Inferior parietal cortex (tissue), 1 donor: ENCODE measurements at regions not wholly inside any gene's neighbourhood (a gene's known extent, or its start where the extent isn't known, plus 50 kb on each side); places are given as distances from the start of the nearest gene placed in this dataset.

Source experiments
- DNase-seq: peaks from one replicate; pipeline ENCODE4 v3.0.0-alpha.2; 2016; ENCODE audit errors: extremely low spot score

DNA sequence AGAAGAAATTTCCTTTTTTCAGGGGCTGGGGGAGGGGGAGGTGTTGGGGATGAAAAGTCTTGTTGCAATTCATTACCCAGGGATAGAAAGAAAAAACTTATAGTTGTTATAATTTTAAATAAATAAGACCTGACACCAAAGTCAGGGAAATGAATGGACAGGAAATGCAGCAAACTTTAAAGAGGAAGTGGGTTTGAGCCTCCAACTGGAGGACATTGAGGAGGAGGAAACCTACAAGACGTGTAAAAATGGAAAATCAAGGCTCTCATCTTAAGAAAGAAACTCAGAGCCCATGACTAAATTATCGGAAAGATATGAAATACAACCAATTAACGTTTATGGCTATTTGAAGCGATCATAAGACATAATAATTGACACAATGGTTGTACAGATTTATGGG, 54.4 kb downstream of the NIBAN1 start:
- DNase-seq = no peak

DNA sequence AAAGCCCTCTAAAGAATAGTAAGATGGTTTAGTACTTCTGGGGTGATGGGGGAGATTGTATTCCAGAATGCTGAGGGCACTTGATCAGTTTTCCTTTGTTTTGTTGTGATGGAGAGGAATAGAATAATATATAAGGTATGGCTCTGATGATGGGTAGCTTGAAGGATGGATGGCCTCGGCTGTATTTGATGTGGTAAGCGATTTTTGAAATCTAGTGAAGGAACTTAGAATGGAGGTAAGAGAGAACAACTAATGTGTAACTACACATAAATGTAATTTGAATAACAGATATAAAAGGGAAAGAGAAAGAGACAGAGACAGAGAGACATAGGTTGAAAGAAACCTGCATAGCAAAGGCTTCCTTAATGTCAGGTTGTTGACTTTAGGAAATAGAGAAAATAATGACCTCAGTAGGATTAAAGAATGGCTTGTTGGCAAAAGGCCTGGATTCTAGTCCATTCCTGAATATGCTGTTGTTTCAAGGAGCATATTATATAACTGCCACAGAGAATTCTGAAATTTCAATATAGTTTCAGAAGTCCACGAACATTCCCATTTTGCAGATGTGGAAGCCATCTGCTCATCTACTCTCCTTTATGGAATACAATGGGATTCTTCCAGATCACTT, 58.7 kb downstream of the NIBAN1 start:
- no peak for DNase-seq

- no peak for DNase-seq
These were observed 60.2 kb downstream of the NIBAN1 start for GRCh38 chr1:184914149-184914548.

DNA sequence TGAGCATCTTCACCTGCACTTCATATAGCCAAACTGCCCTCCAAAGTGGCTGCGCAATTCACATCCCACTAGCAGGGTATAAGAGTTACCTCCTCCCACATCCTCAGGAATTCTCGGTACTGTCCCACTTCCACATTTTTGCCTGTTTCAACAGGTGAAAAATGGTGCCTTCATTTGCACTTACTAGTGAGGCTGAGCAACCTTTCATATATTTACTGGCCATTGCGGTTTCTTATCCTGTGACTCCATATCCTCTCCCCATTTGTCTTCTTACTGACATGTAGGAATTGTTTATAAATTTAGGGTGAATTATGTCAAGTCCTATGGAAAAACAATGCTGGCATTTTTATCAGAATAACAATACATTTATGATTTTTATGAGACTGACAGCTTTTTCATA, 61.9 kb downstream of the NIBAN1 start:
- DNase-seq = no peak

DNA sequence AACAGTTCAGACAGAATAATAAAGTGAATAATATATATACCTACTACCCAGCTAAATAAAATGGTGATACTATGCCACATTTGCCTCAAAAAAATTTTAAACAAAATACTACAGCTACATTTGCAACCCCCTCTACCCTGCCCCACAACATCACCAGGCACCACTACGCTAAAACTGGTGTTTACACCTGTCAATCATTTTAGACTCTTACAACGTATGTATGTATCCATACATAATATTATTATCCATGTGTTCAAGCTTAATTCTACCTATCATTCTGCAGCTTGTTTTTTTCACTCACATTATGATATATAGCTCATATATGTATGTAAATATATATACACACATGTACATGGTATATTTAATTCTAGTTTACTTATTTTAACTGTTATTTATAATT, 62.5 kb downstream of the NIBAN1 start:
- DNase-seq = no peak

GRCh38 chr1:184911103-184911745, 63.1 kb downstream of the NIBAN1 start:
- DNase-seq = no peak

- DNase-seq = no peak
These were observed 63.6 kb downstream of the NIBAN1 start for GRCh38 chr1:184910691-184911091.

DNA sequence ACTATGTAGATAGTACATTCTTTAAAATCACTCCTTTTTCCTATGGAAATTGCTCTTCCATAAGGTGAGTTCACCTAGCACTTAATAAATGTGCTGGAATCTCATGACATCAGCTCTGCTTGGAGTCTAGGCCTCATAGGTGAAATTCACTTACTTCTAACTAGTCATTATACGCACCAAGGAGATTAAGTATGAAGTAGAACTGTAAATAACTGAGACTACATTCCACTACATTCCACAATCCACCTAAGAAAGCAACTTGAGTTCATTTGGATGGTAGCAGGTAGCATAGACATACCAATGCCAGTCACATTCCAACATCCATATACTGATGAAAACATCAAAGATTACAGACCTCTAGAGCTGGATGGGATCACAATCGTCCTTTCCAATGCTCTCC, 64.3 kb downstream of the NIBAN1 start:
- DNase-seq = no peak

- DNase-seq = no peak
These were observed 65.3 kb downstream of the NIBAN1 start for GRCh38 chr1:184909019-184909418.

GRCh38 chr1:184908506-184908905, 65.8 kb downstream of the NIBAN1 start:
- no peak for DNase-seq

- no peak for DNase-seq
These were observed 66.8 kb downstream of the NIBAN1 start for GRCh38 chr1:184907500-184907899.

GRCh38 chr1:184906761-184907160, 67.5 kb downstream of the NIBAN1 start:
- DNase-seq = no peak

DNA sequence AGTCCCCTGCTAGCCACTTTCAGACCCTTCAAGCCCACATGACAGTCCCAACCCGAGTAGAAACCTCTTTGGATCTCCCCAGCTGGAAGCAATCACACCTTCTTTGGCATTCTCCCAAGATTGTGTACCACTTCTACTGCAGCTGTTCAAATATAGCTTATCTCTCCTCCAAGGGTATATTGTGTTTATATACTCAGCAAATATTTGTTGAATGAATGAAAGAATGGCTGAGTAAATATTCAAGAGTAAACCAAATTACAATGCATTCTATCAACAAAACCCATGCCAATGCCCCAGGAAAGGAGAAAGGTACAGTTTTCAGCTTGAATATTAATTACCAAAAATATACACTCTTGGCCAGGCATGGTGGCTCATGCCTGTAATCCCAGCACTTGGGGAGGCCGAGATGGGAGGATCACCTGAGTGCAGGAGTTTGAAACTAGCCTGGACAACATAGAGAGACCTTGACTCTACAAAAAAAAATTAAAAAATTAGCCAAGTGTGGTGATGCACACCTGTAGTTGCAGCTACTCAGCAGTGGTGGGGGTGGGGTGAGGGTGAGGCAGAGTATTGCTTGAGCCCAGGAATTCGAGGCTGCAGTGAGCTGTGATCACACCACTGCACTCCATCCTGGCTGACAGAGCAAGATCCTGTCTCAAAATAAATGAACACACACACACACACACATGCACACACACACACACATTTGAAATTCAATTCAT, 68.5 kb downstream of the NIBAN1 start:
- no peak for DNase-seq

DNA sequence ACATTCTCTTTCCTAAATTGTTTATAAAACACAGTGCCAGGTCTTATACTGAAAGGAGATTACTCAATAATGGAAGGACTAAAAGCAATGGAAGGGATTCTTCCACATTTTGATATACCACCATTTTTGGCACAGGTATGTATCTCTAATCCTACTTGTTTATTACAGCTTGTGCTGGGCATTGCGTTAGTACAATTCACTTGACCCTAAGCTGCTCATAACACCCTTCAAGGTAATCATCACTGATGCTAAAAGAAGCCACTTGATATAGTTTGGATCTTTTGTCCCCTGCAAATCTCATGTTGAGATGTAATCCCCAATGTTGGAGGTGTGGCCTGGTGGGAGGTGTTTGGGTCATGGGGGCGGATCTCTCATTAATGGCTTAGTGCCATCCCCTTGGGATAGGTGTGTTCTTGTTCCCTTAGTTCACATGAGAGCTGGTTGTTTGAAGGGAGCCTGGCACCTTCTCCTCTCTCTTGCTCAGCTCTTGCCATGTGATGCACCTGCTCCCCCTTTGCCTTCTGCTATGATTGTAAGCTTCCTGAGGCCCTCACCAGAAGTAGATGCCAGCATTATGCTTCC, 71.1 kb downstream of the NIBAN1 start:
- DNase-seq = no peak

DNA sequence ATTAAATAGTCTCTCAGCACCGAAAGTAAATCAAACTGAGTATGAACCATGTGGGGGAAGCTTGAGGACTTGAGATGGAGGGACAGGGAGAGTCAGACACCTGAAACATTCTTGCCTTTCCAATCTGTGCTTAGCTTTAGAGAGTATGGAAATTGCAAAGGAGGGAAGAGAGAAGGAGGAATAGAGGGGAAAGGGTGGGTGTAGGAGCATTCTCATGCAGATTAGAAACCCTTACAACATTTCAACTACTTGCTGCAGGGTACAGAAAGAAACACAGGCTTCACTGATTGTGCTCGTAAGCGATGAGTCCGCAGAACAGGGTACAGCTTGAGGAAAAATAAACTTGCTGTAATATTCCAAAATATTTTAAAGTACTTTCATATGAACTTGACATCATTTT, 73.8 kb downstream of the NIBAN1 start:
- no peak for DNase-seq

DNA sequence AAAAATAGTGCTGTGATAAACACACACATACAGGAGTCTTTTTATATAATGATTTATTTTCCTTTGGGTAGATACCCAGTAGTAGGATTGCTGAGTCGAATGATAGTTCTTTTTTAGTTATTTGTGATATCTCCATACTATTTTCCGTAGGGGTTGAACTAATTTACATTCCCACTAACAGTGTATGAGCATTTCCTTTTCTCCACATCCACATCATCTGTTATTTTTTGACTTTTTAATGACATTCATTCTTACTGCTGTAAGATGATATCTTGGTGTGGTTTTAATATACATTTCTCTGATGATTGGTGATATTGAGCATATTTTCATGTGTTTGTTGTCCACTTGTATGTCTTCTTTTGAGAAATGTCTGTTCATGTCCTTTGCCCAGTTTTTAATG, 78.3 kb downstream of the NIBAN1 start:
- DNase-seq = no peak

DNA sequence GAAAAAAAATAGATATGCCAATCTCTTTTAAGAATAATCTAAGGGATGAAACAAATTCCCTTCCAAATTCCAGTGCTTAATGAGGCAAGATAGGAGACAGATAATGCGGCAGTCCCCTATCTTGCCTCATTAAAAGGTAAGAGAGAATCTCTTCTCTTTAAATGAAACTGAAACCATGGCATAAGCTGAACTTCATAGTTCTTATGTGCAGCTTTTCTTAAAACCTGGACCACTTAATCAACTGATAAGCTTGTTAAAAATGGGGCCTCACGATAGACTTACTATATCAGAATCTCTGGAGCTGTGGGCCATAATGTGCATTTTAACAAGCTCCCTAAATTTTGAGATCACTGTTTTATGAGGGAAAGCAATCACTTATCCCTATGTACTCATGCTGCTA, 79.2 kb downstream of the NIBAN1 start:
- no peak for DNase-seq

DNA sequence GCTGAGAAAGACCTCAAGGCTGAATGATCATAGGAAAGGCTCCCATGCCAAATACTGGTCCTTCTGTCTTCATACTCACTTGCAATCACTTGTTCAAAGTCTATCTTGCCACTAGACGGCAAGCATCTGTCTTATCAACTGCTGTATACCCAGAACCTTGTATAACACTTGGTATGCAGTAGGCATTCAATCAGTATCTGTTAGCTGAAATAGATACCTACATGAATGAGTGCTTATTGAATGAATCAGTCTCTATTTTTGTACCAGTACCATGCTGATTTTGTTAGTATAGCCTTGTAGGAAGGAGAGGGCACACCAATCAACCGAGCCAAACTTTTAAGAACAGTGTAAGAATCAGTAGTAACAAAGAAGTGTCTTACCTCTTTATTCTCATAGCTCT, 80.6 kb downstream of the NIBAN1 start:
- no peak for DNase-seq

DNA sequence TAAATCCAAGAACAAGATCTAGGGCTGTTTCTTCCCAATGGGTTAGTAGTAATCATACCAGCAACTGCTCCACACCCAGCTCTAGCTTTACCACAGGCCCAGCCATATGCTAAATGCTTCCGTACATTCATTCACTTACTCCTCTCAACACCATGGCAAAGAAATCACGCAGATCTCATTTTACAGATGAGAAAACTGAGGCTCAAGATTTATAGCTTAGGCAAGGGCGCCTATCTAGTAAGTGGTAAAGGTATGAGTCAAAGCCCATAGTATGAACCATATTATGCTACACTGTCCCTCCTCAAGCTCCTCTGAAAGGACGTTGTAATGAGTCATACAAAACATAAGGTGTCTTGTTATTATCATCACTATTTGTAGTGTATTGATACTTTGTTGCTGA, 82.2 kb downstream of the NIBAN1 start:
- no peak for DNase-seq

DNA sequence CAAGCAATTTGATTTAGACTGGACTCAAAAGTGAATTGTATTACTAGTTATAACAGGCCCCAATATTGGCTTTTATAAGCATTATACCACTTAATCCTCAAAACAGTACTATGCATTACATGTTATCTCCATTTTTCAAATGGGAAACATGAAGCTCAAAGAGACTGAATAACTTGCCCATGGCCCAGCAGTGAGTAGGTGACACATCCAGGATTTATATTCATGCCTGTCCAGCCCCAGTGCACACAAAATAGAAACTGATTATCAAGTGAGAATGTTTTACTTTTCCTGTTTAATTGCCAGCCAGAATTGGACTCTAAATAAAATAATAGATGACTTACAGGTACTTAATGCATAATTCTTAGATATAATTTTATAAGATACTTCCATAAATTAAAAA, 82.9 kb downstream of the NIBAN1 start:
- no peak for DNase-seq

DNA sequence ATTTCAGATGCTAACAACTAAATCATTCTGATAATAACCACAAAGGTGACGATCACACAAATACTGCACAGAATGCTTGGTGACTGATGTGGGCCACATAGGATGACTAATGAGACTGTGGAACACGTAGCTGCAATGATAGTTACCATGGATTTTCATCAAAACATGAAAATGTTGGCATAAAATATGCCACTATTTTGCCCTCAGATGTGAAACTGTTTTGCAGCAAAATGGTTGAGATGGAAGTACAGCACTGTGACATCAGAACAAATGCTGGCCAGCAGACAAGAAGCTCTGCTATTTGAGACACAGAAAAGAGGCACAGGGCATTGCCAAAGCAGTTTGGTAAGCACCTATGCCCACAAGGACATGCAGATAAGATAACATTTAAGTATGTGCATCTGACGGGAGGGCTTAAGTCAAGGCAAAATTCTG, 83.8 kb downstream of the NIBAN1 start:
- DNase-seq = peak; percentile 22

GRCh38 chr1:184889902-184890301, 84.4 kb downstream of the NIBAN1 start:
- DNase-seq = no peak

DNA sequence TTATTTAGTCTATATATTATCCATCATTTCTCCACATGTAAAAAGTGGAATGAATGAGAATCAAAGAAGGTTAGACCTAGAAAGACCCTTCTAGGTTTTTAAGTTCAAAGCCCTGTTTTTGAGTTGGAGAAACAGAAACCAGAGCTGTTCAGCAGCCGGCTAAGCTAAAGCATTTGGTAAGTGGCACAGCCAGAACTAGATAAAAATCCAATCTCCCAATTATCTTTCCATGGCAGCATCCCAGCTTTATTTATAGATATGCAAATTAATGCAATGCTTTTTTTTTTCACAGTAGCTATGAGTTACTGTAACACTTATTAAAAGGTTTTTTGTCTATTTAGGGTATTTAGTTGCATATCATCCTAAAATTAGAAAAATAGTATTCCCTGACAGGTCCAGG, 85.1 kb downstream of the NIBAN1 start:
- DNase-seq = no peak
